ENCODE measurements at regions not wholly inside any gene's neighbourhood (a gene's known extent, or its start where the extent isn't known, plus 50 kb on each side); places are given as distances from the start of the nearest gene placed in this dataset.

GRCh38 chr7:66564045-66564444 is 64.6 kb upstream of the KCTD7 start:
- TF ChIP-seq CTCF (conservative IDR thresholded peaks at IDR 0.05; ENCODE audit: low read depth in 2 of 2), result no peak
- TF ChIP-seq, protein P1, sequence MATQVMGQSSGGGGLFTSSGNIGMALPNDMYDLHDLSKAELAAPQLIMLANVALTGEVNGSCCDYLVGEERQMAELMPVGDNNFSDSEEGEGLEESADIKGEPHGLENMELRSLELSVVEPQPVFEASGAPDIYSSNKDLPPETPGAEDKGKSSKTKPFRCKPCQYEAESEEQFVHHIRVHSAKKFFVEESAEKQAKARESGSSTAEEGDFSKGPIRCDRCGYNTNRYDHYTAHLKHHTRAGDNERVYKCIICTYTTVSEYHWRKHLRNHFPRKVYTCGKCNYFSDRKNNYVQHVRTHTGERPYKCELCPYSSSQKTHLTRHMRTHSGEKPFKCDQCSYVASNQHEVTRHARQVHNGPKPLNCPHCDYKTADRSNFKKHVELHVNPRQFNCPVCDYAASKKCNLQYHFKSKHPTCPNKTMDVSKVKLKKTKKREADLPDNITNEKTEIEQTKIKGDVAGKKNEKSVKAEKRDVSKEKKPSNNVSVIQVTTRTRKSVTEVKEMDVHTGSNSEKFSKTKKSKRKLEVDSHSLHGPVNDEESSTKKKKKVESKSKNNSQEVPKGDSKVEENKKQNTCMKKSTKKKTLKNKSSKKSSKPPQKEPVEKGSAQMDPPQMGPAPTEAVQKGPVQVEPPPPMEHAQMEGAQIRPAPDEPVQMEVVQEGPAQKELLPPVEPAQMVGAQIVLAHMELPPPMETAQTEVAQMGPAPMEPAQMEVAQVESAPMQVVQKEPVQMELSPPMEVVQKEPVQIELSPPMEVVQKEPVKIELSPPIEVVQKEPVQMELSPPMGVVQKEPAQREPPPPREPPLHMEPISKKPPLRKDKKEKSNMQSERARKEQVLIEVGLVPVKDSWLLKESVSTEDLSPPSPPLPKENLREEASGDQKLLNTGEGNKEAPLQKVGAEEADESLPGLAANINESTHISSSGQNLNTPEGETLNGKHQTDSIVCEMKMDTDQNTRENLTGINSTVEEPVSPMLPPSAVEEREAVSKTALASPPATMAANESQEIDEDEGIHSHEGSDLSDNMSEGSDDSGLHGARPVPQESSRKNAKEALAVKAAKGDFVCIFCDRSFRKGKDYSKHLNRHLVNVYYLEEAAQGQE (IDR thresholded peaks at IDR 0.05; ENCODE audit: unreplicated experiment), result no peak
- TF ChIP-seq POLR2AphosphoS5 (IDR thresholded peaks at IDR 0.05; ENCODE audit: low read depth), result no peak
- no peak for TF ChIP-seq JUNB (IDR thresholded peaks at IDR 0.05; ENCODE audit: unreplicated experiment)
- TF ChIP-seq CREB1 (CRISPR knock-in tag; IDR thresholded peaks at IDR 0.05; ENCODE audit: low read depth), result no peak
- TF ChIP-seq EZH2phosphoT487 (IDR thresholded peaks at IDR 0.05; ENCODE audit: unreplicated experiment), result no peak
